CD14-positive monocyte (primary cell): ENCODE measurements at regions not wholly inside any gene's neighbourhood (a gene's known extent, or its start where the extent isn't known, plus 50 kb on each side); places are given as distances from the start of the nearest gene placed in this dataset.

Source experiments
- DNase-seq, 3 donors: peaks; one replicate each; pipeline ENCODE4 v3.0.0-alpha.2; 2011 to 2022
- H2AFZ ChIP-seq: 2 replicates; pipeline ENCODE4 v1.6.0; 2012; ENCODE audit warnings: mild to moderate bottlenecking, low read depth, low read length, inconsistent platforms; ENCODE audit not compliant: insufficient read depth, poor library complexity, severe bottlenecking
- H3K27ac ChIP-seq, 2 donors: 1 replicate in 1 of 2; 2 replicates in 1 of 2; pipeline ENCODE4 v1.5.1; 2012 to 2013; ENCODE audit warnings: low read length in 2 of 2, control low read depth in 1 of 2, inconsistent platforms in 1 of 2, low read depth in 1 of 2, mild to moderate bottlenecking in 1 of 2
- H3K27me3 ChIP-seq, 2 donors: one replicate each; pipeline versions ENCODE4 v1.6.0 to v1.6.1; 2011 to 2013; ENCODE audit warnings: low read length in 2 of 2; ENCODE audit not compliant: control insufficient read depth in 2 of 2, insufficient read depth in 2 of 2
- H3K36me3 ChIP-seq, 2 donors: replicated peaks in 1 of 2; 1 replicate in 1 of 2; 2 replicates in 1 of 2; pipeline versions ENCODE4 v1.5.1 to v1.6.1; 2012 to 2013; ENCODE audit warnings: low read length in 2 of 2, control low read depth in 1 of 2, inconsistent platforms in 1 of 2, mild to moderate bottlenecking in 1 of 2; ENCODE audit not compliant: insufficient read depth in 2 of 2, control insufficient read depth in 1 of 2
- H3K4me1 ChIP-seq, 2 donors: 1 replicate in 1 of 2; 2 replicates in 1 of 2; pipeline versions ENCODE4 v1.5.1 to v1.6.1; 2012 to 2013; ENCODE audit warnings: low read length in 2 of 2, control low read depth in 1 of 2, inconsistent platforms in 1 of 2, mild to moderate bottlenecking in 1 of 2, moderate library complexity in 1 of 2; ENCODE audit not compliant: insufficient read depth in 2 of 2, control insufficient read depth in 1 of 2
- H3K4me2 ChIP-seq: replicated peaks from 2 replicates; pipeline ENCODE3; 2012; ENCODE audit warnings: low read length, moderate library complexity, mild to moderate bottlenecking; ENCODE audit not compliant: poor library complexity, severe bottlenecking; ENCODE audit errors: extremely low read depth
- H3K4me3 ChIP-seq, 3 experiments: fragments of 200-600 bp in 1 of 3; sonication (generic) in 1 of 3; replicated peaks in 1 of 3; 1 replicate in 2 of 3; 2 replicates in 1 of 3; pipeline ENCODE4 v1.5.1; 2011 to 2013; ENCODE audit warnings: low read length in 3 of 3, mild to moderate bottlenecking in 3 of 3, control low read depth in 2 of 3, low read depth in 2 of 3, inconsistent platforms in 1 of 3, moderate library complexity in 1 of 3
- H3K79me2 ChIP-seq: 2 replicates; pipeline ENCODE4 v1.6.0; 2012; ENCODE audit warnings: mild to moderate bottlenecking, control low read depth, inconsistent platforms, low read length, moderate library complexity; ENCODE audit not compliant: insufficient read depth
- H3K9ac ChIP-seq: 2 replicates; pipeline ENCODE4 v1.6.0; 2017; ENCODE audit warnings: low read length, mild to moderate bottlenecking; ENCODE audit not compliant: insufficient read depth, poor library complexity, severe bottlenecking
- H3K9me3 ChIP-seq, 2 donors: replicated peaks in 1 of 2; 1 replicate in 1 of 2; 2 replicates in 1 of 2; pipeline versions ENCODE4 v1.5.1 to v1.6.1; 2012 to 2013; ENCODE audit warnings: low read length in 2 of 2, control low read depth in 1 of 2; ENCODE audit not compliant: control insufficient read depth in 1 of 2, insufficient read depth in 1 of 2
- H4K20me1 ChIP-seq: 2 replicates; pipeline ENCODE4 v1.6.0; 2012; ENCODE audit warnings: mild to moderate bottlenecking, low read length, control low read depth, moderate library complexity; ENCODE audit not compliant: insufficient read depth
- H3K27ac Mint-ChIP-seq, 7 donors: one replicate each; pipeline ENCODE4 v1.8.0; 2020; ENCODE audit warnings: mild to moderate bottlenecking in 7 of 7, mixed read lengths in 7 of 7, moderate library complexity in 6 of 7, inconsistent platforms in 2 of 7
- H3K27me3 Mint-ChIP-seq, 3 donors: one replicate each; pipeline ENCODE4 v1.8.0; 2021 to 2022; ENCODE audit warnings: low read depth in 3 of 3, mild to moderate bottlenecking in 3 of 3, mixed read lengths in 3 of 3, moderate library complexity in 3 of 3, inconsistent platforms in 1 of 3
- H3K36me3 Mint-ChIP-seq, 2 donors: one replicate each; pipeline ENCODE4 v1.8.0; 2020; ENCODE audit warnings: mixed read lengths in 2 of 2, inconsistent platforms in 1 of 2, mild to moderate bottlenecking in 1 of 2
- H3K4me1 Mint-ChIP-seq: one replicate; pipeline ENCODE4 v1.8.0; 2020; ENCODE audit warnings: mild to moderate bottlenecking, mixed read lengths
- H3K4me3 Mint-ChIP-seq, 2 donors: one replicate each; pipeline ENCODE4 v1.8.0; 2020; ENCODE audit warnings: mild to moderate bottlenecking in 2 of 2, mixed read lengths in 2 of 2, moderate library complexity in 1 of 2
- H3K9me3 Mint-ChIP-seq, 7 donors: one replicate each; pipeline ENCODE4 v1.8.0; 2020 to 2022; ENCODE audit warnings: mixed read lengths in 7 of 7, mild to moderate bottlenecking in 6 of 7, moderate library complexity in 6 of 7, inconsistent platforms in 2 of 7
- WGBS: methylation state at CpG from one replicate; pipeline ENCODE4 v1.1.5; 2013; ENCODE audit warnings: missing lambda C conversion rate; ENCODE audit not compliant: insufficient coverage; 5-methylcytosine and 5-hydroxymethylcytosine counted together
- intact Hi-C, 2 donors: fragments of 100-400 bp; cut with micrococcal nuclease; formaldehyde crosslinking; loops; one replicate each; pipeline versions ENCODE4 v1.15.0 to v1.15.1; 2023
- TF ChIP-seq, protein P1 (sequence below): fragments of 200-600 bp; IDR thresholded peaks from one replicate; pipeline ENCODE4 v1.8.0; 2022; ENCODE audit warnings: antibody characterized with exemption, mild to moderate bottlenecking

GRCh38 chr15:95681836-95682544 lies 648.5 kb upstream of the NR2F2 start:
- peaks cover 0 to 9% (median 1%) of the 10 kb centered on the region in 7 donors for H3K9me3 Mint-ChIP-seq
- no peak overlapping the region for H3K4me3 Mint-ChIP-seq
- H3K4me2 ChIP-seq: no peak overlapping the region
- no peak overlapping the region for H3K27ac ChIP-seq
- DNase-seq: no peak
- peaks cover 0 to under 1% of the 10 kb centered on the region in 2 donors for H3K9me3 ChIP-seq
- no peak overlapping the region for H3K9ac ChIP-seq
- no peaks in the 10 kb centered on the region for H3K27me3 ChIP-seq
- no peaks in the 10 kb centered on the region for H3K36me3 ChIP-seq
- TF ChIP-seq, protein P1, sequence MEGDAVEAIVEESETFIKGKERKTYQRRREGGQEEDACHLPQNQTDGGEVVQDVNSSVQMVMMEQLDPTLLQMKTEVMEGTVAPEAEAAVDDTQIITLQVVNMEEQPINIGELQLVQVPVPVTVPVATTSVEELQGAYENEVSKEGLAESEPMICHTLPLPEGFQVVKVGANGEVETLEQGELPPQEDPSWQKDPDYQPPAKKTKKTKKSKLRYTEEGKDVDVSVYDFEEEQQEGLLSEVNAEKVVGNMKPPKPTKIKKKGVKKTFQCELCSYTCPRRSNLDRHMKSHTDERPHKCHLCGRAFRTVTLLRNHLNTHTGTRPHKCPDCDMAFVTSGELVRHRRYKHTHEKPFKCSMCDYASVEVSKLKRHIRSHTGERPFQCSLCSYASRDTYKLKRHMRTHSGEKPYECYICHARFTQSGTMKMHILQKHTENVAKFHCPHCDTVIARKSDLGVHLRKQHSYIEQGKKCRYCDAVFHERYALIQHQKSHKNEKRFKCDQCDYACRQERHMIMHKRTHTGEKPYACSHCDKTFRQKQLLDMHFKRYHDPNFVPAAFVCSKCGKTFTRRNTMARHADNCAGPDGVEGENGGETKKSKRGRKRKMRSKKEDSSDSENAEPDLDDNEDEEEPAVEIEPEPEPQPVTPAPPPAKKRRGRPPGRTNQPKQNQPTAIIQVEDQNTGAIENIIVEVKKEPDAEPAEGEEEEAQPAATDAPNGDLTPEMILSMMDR: no peak
- H3K79me2 ChIP-seq: no peaks in the 10 kb centered on the region
- intact Hi-C loops: no loop called here
- no peak overlapping the region for H2AFZ ChIP-seq
- no peaks in the 10 kb centered on the region for H4K20me1 ChIP-seq
- H3K27ac Mint-ChIP-seq: no peak overlapping the region
- H3K4me3 ChIP-seq: no peak overlapping the region
- 93% methylated on average over 2 of the region's 5 CpGs for WGBS
- H3K4me1 ChIP-seq: no peaks in the 10 kb centered on the region
- H3K36me3 Mint-ChIP-seq: no peaks in the 10 kb centered on the region
- no peaks in the 10 kb centered on the region for H3K27me3 Mint-ChIP-seq
- H3K4me1 Mint-ChIP-seq: no peaks in the 10 kb centered on the region

GRCh38 chr15:95684126-95684525 lies 646.4 kb upstream of the NR2F2 start:
- Histone ChIP-seq H3K27ac (no peak overlapping the region), H3K27me3 (no peaks in the 10 kb centered on the region), H4K20me1 (no peaks in the 10 kb centered on the region), H2AFZ (no peak overlapping the region), H3K9ac (no peak overlapping the region), H3K4me3 (no peak overlapping the region), H3K36me3 (no peaks in the 10 kb centered on the region), H3K4me2 (no peak overlapping the region), H3K9me3 (no peaks in the 10 kb centered on the region), H3K79me2 (no peaks in the 10 kb centered on the region), H3K4me1 (no peaks in the 10 kb centered on the region)
- Mint-ChIP-seq H3K27me3 (no peaks in the 10 kb centered on the region), H3K27ac (no peak overlapping the region), H3K9me3 (peaks cover 0 to 4% (median 1%) of the 10 kb centered on the region in 7 donors), H3K36me3 (no peaks in the 10 kb centered on the region), H3K4me1 (no peaks in the 10 kb centered on the region), H3K4me3 (no peak overlapping the region)
- DNase-seq: no peak
- TF ChIP-seq, protein P1: no peak
- no CpG with 5 or more reads among the region's 4 CpGs for WGBS
- intact Hi-C loops: no loop called here
